HCT116 (cell line): ENCODE measurements at regions not wholly inside any gene's neighbourhood (a gene's known extent, or its start where the extent isn't known, plus 50 kb on each side); places are given as distances from the start of the nearest gene placed in this dataset.

ENCODE experiments used
- ATAC-seq: fragments of 200-7000 bp; cut with Tn5 transposase; 2 replicates; pipeline ENCODE4 v1.9.1; 2020; ENCODE audit warnings: mild to moderate bottlenecking, moderate library complexity
- BruUV-seq: library from RNA; stranded (reverse); fragments of 400-500 nt; replicated peaks from 2 replicates; lab custom pipeline; 2021; lab: Mats Ljungman, UMichigan
- CTCF ChIA-PET: fragments of 300-600 bp; sonication (Branson Sonifier 250); formaldehyde crosslinking; loops from one replicate; lab custom pipeline; 2021; ENCODE audit warnings: antibody characterized with exemption; lab: Charles Lee
- POLR2A ChIA-PET: fragments of 300-600, 350-600 bp; sonication (Branson Sonifier 250); formaldehyde crosslinking; loops from one replicate; lab custom pipeline; 2021; ENCODE audit warnings: antibody characterized with exemption; lab: Charles Lee
- RAD21 ChIA-PET, 2 experiments: fragments of 300-600 bp; sonication (Branson Sonifier 250); formaldehyde crosslinking; loops; one replicate each; lab custom pipeline; 2023; ENCODE audit warnings: low total read pairs in 2 of 2; ENCODE audit not compliant: uncharacterized antibody in 2 of 2, unreplicated experiment in 2 of 2, low non-redundant PET in 1 of 2; lab: Charles Lee
- DNase-seq: peaks from one replicate; pipeline ENCODE4 v3.0.0-alpha.2; 2010; ENCODE audit warnings: low read depth, low spot score
- H2AFZ ChIP-seq: fragments of 200-600 bp; shearing (Covaris generic), sonication (generic); 2 replicates; pipeline ENCODE4 v1.6.1; 2017; ENCODE audit warnings: low read depth, mixed run types, mixed read lengths, antibody characterized with exemption, low read length; ENCODE audit not compliant: poor library complexity, severe bottlenecking
- H3K27ac ChIP-seq: 2 replicates; pipeline ENCODE4 v1.5.1; 2012; ENCODE audit warnings: low read depth, low read length
- H3K27me3 ChIP-seq: fragments of 200-600 bp; sonication (generic); 2 replicates; pipeline ENCODE4 v1.6.1; 2016; ENCODE audit warnings: mixed run types, low read length, mixed read lengths; ENCODE audit not compliant: insufficient read depth
- H3K36me3 ChIP-seq, 2 experiments: fragments of 200-500 bp in 1 of 2; fragments of 200-600 bp in 1 of 2; sonication (Bioruptor generic) in 1 of 2; sonication (generic) in 1 of 2; 2 replicates each; pipeline versions ENCODE4 v1.5.1 to v1.6.1; 2014 to 2016; ENCODE audit warnings: low read length in 2 of 2, inconsistent platforms in 1 of 2, mixed read lengths in 1 of 2, mixed run types in 1 of 2; ENCODE audit not compliant: insufficient read depth in 2 of 2, control insufficient read depth in 1 of 2
- H3K4me1 ChIP-seq, 2 experiments: fragments of 200-600 bp in 1 of 2; sonication (generic) in 1 of 2; 2 replicates each; pipeline versions ENCODE4 v1.5.1 to v1.6.1; 2012 to 2017; ENCODE audit warnings: low read length in 2 of 2, inconsistent platforms in 1 of 2, mild to moderate bottlenecking in 1 of 2, mixed read lengths in 1 of 2, mixed run types in 1 of 2, moderate library complexity in 1 of 2; ENCODE audit not compliant: insufficient read depth in 2 of 2, control insufficient read depth in 1 of 2
- H3K4me2 ChIP-seq: fragments of 200-600 bp; sonication (generic); 2 replicates; pipeline ENCODE4 v1.6.1; 2017; ENCODE audit warnings: mixed run types, low read length, mixed read lengths
- H3K4me3 ChIP-seq, 2 experiments: fragments of 200-600 bp in 1 of 2; sonication (generic) in 1 of 2; replicated peaks in 1 of 2; 2 replicates each; pipeline ENCODE4 v1.5.1; 2011 to 2016; ENCODE audit warnings: low read length in 2 of 2, control low read depth in 1 of 2, low read depth in 1 of 2, mild to moderate bottlenecking in 1 of 2, mixed read lengths in 1 of 2, mixed run types in 1 of 2
- H3K79me2 ChIP-seq: fragments of 200-600 bp; sonication (generic); 2 replicates; pipeline ENCODE4 v1.6.1; 2017; ENCODE audit warnings: mild to moderate bottlenecking, mixed run types, low read length, moderate library complexity, mixed read lengths; ENCODE audit not compliant: insufficient read depth
- H3K9ac ChIP-seq: fragments of 200-600 bp; sonication (generic); 2 replicates; pipeline ENCODE4 v1.6.1; 2016; ENCODE audit warnings: low read length, mixed read lengths
- H3K9me2 ChIP-seq: fragments of 200-600 bp; sonication (generic), shearing (Covaris generic); 2 replicates; pipeline ENCODE4 v1.6.1; 2017; ENCODE audit warnings: mixed run types, mild to moderate bottlenecking, moderate library complexity; ENCODE audit not compliant: insufficient read depth
- H3K9me3 ChIP-seq, 2 experiments: fragments of 200-500 bp in 1 of 2; fragments of 200-600 bp in 1 of 2; sonication (Bioruptor generic) in 1 of 2; sonication (generic) in 1 of 2; 2 replicates each; pipeline ENCODE4 v1.6.1; 2014 to 2017; ENCODE audit warnings: low read length in 2 of 2, mixed read lengths in 2 of 2, inconsistent platforms in 1 of 2, low read depth in 1 of 2, mild to moderate bottlenecking in 1 of 2, mixed run types in 1 of 2, moderate library complexity in 1 of 2; ENCODE audit not compliant: control insufficient read depth in 1 of 2, insufficient read depth in 1 of 2
- H4K20me1 ChIP-seq: fragments of 200-600 bp; sonication (generic), shearing (Covaris generic); 2 replicates; pipeline ENCODE4 v1.6.1; 2017; ENCODE audit warnings: mixed run types, mild to moderate bottlenecking, moderate library complexity; ENCODE audit not compliant: insufficient read depth
- ATF3 ChIP-seq: IDR thresholded peaks from 2 replicates; pipeline ENCODE4 v1.6.1; 2012
- CBX3 ChIP-seq: IDR thresholded peaks from 2 replicates; pipeline ENCODE4 v1.6.1; 2012; ENCODE audit warnings: low read depth
- CTCF ChIP-seq, 3 experiments: fragments of 200-600 bp in 1 of 3; sonication (generic) in 1 of 3; IDR thresholded peaks in 2 of 3; conservative IDR thresholded peaks in 1 of 3; 2 replicates each; pipeline ENCODE4 v1.5.1; 2012 to 2017; ENCODE audit warnings: low read depth in 2 of 3, low read length in 2 of 3, antibody characterized with exemption in 1 of 3, borderline replicate concordance in 1 of 3, control low read depth in 1 of 3, mild to moderate bottlenecking in 1 of 3, mixed read lengths in 1 of 3, mixed run types in 1 of 3, moderate library complexity in 1 of 3; ENCODE audit not compliant: insufficient read depth in 1 of 3
- EGR1 ChIP-seq: IDR thresholded peaks from 2 replicates; pipeline ENCODE4 v1.6.1; 2012; ENCODE audit warnings: low read depth
- ELF1 ChIP-seq: IDR thresholded peaks from 2 replicates; pipeline ENCODE4 v1.6.1; 2012; ENCODE audit warnings: low read depth, borderline replicate concordance
- EZH2 ChIP-seq: fragments of 200-600 bp; sonication (generic); IDR thresholded peaks from 2 replicates; pipeline ENCODE4 v1.6.1; 2017; ENCODE audit warnings: antibody characterized with exemption, mixed run types
- EZH2phosphoT487 ChIP-seq: fragments of 200-600 bp; IDR thresholded peaks from 2 replicates; pipeline ENCODE4 v1.6.1; 2018; ENCODE audit warnings: antibody characterized with exemption, borderline replicate concordance
- FOSL1 ChIP-seq: IDR thresholded peaks from 2 replicates; pipeline ENCODE4 v1.6.1; 2012; ENCODE audit warnings: low read depth
- JUND ChIP-seq: IDR thresholded peaks from 2 replicates; pipeline ENCODE4 v1.6.1; 2012
- MAX ChIP-seq: IDR thresholded peaks from 2 replicates; pipeline ENCODE4 v1.6.1; 2012
- POLR2AphosphoS5 ChIP-seq: IDR thresholded peaks from 2 replicates; pipeline ENCODE4 v1.6.1; 2011; ENCODE audit warnings: mild to moderate bottlenecking, low read depth, low read length, moderate library complexity
- RAD21 ChIP-seq: IDR thresholded peaks from 2 replicates; pipeline ENCODE4 v1.6.1; 2012; ENCODE audit warnings: low read depth, mild to moderate bottlenecking
- SIN3A ChIP-seq: IDR thresholded peaks from 2 replicates; pipeline ENCODE4 v1.6.1; 2012; ENCODE audit warnings: low read depth
- SP1 ChIP-seq: IDR thresholded peaks from 2 replicates; pipeline ENCODE4 v1.6.1; 2012; ENCODE audit warnings: low read depth
- TCF7L2 ChIP-seq: IDR thresholded peaks from 2 replicates; pipeline ENCODE4 v1.7.0; 2011; ENCODE audit warnings: borderline replicate concordance, inconsistent platforms; ENCODE audit not compliant: insufficient read depth, insufficient read length; ENCODE audit errors: extremely low read depth
- YY1 ChIP-seq: IDR thresholded peaks from 2 replicates; pipeline ENCODE4 v1.6.1; 2011; ENCODE audit warnings: low read length, low read depth, moderate library complexity, mild to moderate bottlenecking; ENCODE audit not compliant: insufficient replicate concordance; ENCODE audit errors: extremely low read depth
- ZNF274 ChIP-seq: fragments of 200-500 bp; sonication (Bioruptor generic); IDR thresholded peaks from 2 replicates; pipeline ENCODE4 v1.6.1; 2014; ENCODE audit warnings: mild to moderate bottlenecking, low read depth, low read length, inconsistent platforms
- intact Hi-C: fragments of 100-400 bp; cut with micrococcal nuclease; formaldehyde crosslinking; loops from 2 replicates; pipeline ENCODE4 v1.10.0; 2022
- TF ChIP-seq, protein P1 (sequence below): IDR thresholded peaks from 2 replicates; pipeline ENCODE4 v1.6.1; 2011; ENCODE audit warnings: mild to moderate bottlenecking, low read length, moderate library complexity; ENCODE audit not compliant: insufficient replicate concordance; ENCODE audit errors: extremely low read depth

DNA sequence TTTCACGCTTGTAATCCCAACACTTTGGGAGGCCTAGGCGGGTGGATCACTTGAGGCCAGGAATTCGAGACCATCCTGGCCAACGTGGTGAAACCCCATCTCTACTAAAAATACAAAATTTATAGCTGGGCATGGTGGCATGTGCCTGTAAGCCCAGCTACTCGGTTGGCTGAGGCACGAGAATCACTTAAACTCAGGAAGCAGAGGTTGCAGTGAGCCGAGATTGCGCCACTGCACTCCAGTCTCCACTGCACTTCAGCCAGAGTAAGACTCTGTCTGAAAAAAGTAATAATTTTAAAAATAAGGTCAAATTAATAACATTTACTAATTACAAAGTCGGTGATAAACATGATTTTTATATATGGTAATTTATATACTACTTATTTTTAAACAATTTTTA is 155.9 kb downstream of the AXIN2 start (continued):
- TF ChIP-seq, protein P1, sequence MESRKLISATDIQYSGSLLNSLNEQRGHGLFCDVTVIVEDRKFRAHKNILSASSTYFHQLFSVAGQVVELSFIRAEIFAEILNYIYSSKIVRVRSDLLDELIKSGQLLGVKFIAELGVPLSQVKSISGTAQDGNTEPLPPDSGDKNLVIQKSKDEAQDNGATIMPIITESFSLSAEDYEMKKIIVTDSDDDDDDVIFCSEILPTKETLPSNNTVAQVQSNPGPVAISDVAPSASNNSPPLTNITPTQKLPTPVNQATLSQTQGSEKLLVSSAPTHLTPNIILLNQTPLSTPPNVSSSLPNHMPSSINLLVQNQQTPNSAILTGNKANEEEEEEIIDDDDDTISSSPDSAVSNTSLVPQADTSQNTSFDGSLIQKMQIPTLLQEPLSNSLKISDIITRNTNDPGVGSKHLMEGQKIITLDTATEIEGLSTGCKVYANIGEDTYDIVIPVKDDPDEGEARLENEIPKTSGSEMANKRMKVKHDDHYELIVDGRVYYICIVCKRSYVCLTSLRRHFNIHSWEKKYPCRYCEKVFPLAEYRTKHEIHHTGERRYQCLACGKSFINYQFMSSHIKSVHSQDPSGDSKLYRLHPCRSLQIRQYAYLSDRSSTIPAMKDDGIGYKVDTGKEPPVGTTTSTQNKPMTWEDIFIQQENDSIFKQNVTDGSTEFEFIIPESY = no peak
- no peak for TF ChIP-seq ELF1
- TF ChIP-seq EGR1 = no peak
- no peak for TF ChIP-seq ZNF274
- no peak for TF ChIP-seq ATF3
- no peak for TF ChIP-seq CBX3

GRCh38 chr17:65404761-65405160 is 156.7 kb downstream of the AXIN2 start:
- Histone ChIP-seq H2AFZ (no peak overlapping the region), H3K4me3 (no peak overlapping the region), H3K27ac (no peak overlapping the region), H3K4me1 (no peaks in the 10 kb centered on the region), H3K9me3 (no peaks in the 10 kb centered on the region), H3K4me2 (no peak overlapping the region), H4K20me1 (no peaks in the 10 kb centered on the region), H3K79me2 (no peaks in the 10 kb centered on the region), H3K27me3 (no peaks in the 10 kb centered on the region; the same call in 1 of the 2 replicates), H3K36me3 (no peaks in the 10 kb centered on the region), H3K9me2 (no peaks in the 10 kb centered on the region), H3K9ac (no peak overlapping the region)
- DNase-seq (no peak), ATAC-seq (no peak)
- intact Hi-C loops = no loop called here
- ChIA-PET CTCF (no interaction called here), RAD21 (no interaction called here), POLR2A (no interaction called here)
- no TSS peak for BruUV-seq
- TF ChIP-seq CTCF (IDR thresholded peaks at IDR 0.05 in 2 of 3, conservative IDR thresholded peaks at IDR 0.05 in 1 of 3; ENCODE audit: borderline replicate concordance in 1 of 3, insufficient read depth in 1 of 3, low read depth in 2 of 3, low read length in 2 of 3) (no peak), EZH2 (no peak), POLR2AphosphoS5 (no peak), TCF7L2 (no peak), FOSL1 (no peak), SIN3A (no peak), RAD21 (no peak), YY1 (no peak), SP1 (no peak), MAX (no peak), EZH2phosphoT487 (no peak), JUND (no peak), ATF3 (no peak)
- TF ChIP-seq, protein P1 = no peak
